Thymus (tissue), 11 donors: ENCODE measurements at regions not wholly inside any gene's neighbourhood (a gene's known extent, or its start where the extent isn't known, plus 50 kb on each side); places are given as distances from the start of the nearest gene placed in this dataset.

ENCODE experiments used
- DNase-seq, 9 donors: peaks; one replicate each; pipeline ENCODE4 v3.0.0-alpha.2; 2013; ENCODE audit warnings: low spot score in 9 of 9, low read depth in 6 of 9, missing footprints in 1 of 9
- H3K27ac ChIP-seq, 2 donors: one replicate each; pipeline ENCODE4 v1.5.1; 2013; ENCODE audit warnings: control low read depth in 1 of 2, low read depth in 1 of 2, low read length in 1 of 2, mild to moderate bottlenecking in 1 of 2, moderate library complexity in 1 of 2
- H3K27me3 ChIP-seq, 2 donors: one replicate each; pipeline ENCODE4 v1.5.1; 2013; ENCODE audit warnings: low read length in 1 of 2; ENCODE audit not compliant: control insufficient read depth in 2 of 2, insufficient read depth in 1 of 2
- H3K36me3 ChIP-seq, 2 donors: one replicate each; pipeline ENCODE4 v1.5.1; 2013; ENCODE audit warnings: low read length in 1 of 2, mild to moderate bottlenecking in 1 of 2, moderate library complexity in 1 of 2; ENCODE audit not compliant: control insufficient read depth in 2 of 2, insufficient read depth in 2 of 2
- H3K4me1 ChIP-seq, 2 donors: one replicate each; pipeline ENCODE4 v1.5.1; 2013; ENCODE audit warnings: low read length in 2 of 2; ENCODE audit not compliant: control insufficient read depth in 2 of 2, insufficient read depth in 2 of 2
- H3K4me3 ChIP-seq, 2 donors: one replicate each; pipeline ENCODE4 v1.5.1; 2013; ENCODE audit warnings: low read length in 2 of 2, control low read depth in 1 of 2, mild to moderate bottlenecking in 1 of 2
- H3K9me3 ChIP-seq, 2 donors: one replicate each; pipeline ENCODE4 v1.5.1; 2013; ENCODE audit warnings: low read length in 1 of 2, mild to moderate bottlenecking in 1 of 2; ENCODE audit not compliant: control insufficient read depth in 2 of 2, insufficient read depth in 1 of 2
- WGBS: extraction: QIAGEN DNeasy Blood & Tissue Kit; methylation state at CpG from one replicate; pipeline ENCODE4 v1.1.7; 2013; 5-methylcytosine and 5-hydroxymethylcytosine counted together
- donor health status: healthy.

DNA sequence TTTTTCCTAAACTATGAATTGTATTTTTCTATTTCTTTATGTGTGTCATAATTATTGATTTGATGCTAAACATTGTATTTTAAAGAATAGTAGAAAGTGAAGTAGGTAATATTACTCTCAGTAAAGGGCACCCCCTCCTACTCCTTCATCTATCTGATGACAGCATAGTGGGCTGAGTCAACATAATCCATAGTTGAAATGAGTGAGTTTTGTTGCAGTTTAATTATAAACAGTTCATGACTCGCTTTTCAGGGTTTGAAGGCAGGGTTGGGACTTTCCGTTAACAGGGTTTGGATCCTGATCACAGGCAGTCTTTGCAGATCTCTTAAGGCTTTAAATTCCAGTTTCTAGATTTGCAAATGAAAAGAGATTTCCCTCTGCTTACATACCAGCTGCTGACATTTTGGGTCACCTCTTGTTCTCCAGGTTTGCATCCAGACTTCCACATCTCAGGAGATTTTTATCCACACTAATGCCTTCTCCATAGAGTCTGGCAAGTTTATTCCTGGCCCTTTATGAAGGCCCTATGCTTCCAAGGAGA, 54.0 kb upstream of the TACR3 start:
- Histone ChIP-seq H3K9me3 (no peaks in the 10 kb centered on the region), H3K27me3 (no peaks in the 10 kb centered on the region), H3K36me3 (no peaks in the 10 kb centered on the region), H3K4me3 (no peak overlapping the region), H3K4me1 (no peaks in the 10 kb centered on the region), H3K27ac (no peak overlapping the region)
- DNase-seq, result no peak
- 97% methylated on average over 2 of the region's 2 CpGs for WGBS
